HG02938 (cell line): ENCODE measurements at regions not wholly inside any gene's neighbourhood (a gene's known extent, or its start where the extent isn't known, plus 50 kb on each side); places are given as distances from the start of the nearest gene placed in this dataset.

Source experiments
- ATAC-seq: cut with Tn5 transposase; IDR thresholded peaks from one replicate; pipeline ENCODE4 v1.9.1; 2021; ENCODE audit warnings: mild to moderate bottlenecking, moderate library complexity; ENCODE audit not compliant: unreplicated experiment

DNA sequence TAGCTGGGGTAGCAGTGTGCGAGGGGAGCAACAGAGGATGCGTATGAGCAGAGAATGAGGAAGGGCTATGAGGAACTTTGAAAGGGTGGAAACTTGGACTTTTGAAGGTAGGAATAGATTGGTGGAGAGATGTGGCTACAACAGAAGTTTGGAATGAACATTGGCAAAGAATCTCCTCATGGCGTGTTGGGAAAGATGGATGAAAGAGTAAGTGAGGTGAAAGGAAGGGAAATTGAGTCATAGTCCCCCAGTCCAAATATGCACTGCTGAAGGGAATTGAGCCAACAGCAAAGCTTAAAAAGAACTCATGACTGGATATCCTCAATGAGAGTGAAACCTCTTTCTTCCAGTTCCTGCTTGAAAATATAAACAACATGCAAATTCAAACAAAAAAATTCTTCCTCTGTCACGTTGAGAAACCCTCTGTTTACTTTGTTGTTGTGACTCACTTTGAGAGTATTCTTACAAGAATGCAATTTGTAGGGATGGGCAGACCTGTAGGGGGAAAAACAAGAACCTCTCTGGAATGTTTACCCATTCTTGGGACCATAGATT is 313.2 kb upstream of the KCNJ16 start:
- ATAC-seq = no peak

- no peak for ATAC-seq
Measured at GRCh38 chr17:69762359-69762758, 312.7 kb upstream of the KCNJ16 start.

- no peak for ATAC-seq
Measured at GRCh38 chr17:69762766-69763165, 312.3 kb upstream of the KCNJ16 start.

DNA sequence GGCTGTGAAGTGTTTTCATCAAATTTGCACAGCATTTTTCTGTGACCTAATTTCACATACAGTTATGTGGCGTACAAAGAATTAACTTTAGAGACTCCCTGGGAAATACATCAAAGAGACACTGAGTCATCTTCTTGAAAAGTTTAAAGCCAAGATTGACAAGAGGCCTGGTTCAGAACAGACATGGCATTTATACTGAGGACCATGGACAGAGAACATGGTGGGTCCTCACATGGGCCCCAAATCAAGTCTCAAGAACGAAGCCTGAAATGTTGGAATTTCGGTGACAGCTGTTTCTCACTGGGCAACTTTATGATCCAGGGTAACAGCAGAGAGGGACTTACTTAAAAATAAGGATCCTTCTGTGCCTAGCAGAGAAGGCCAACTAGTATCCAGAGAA is 311.5 kb upstream of the KCNJ16 start:
- no peak for ATAC-seq

- ATAC-seq = no peak
Measured at GRCh38 chr17:69764146-69764545, 310.9 kb upstream of the KCNJ16 start.

DNA sequence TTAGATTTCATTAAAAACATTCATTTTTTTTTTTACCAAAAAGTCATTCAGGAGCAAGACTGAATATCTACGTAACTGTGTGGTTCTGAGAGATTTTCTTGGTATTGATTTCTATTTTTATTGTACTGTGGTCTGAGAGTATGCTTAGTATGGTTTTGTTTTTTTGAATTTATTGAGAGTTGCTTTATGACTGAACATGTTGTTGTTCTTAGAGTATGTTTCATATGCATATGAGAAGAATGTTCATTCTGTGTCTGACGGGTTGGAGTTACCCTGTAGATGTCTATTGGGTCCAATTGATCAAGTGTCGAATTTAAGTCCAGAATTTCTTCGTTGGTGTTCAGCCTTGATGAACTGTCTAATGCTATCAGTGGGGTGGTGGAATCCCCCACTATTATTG is 306.0 kb upstream of the KCNJ16 start:
- no peak for ATAC-seq

DNA sequence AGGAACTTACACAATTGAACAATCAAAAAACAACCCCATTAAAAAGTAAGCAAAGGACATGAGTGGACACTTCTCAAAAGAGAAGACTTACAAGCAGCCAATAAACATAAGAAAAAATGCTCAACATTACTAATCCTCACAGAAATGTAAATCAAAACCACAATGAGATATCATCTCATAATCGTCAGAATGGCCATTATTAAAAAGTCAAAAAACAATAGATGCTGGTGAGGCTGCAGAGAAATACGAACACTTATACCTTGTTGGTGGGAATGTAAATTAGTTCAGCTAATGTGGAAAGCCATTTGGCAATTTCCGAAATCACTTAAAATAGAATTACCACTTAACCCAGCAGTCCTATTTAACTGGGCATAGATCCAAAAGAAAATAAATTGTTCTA is 301.9 kb upstream of the KCNJ16 start:
- no peak for ATAC-seq

- ATAC-seq = no peak
Measured at GRCh38 chr17:69779378-69780214, 295.4 kb upstream of the KCNJ16 start.

DNA sequence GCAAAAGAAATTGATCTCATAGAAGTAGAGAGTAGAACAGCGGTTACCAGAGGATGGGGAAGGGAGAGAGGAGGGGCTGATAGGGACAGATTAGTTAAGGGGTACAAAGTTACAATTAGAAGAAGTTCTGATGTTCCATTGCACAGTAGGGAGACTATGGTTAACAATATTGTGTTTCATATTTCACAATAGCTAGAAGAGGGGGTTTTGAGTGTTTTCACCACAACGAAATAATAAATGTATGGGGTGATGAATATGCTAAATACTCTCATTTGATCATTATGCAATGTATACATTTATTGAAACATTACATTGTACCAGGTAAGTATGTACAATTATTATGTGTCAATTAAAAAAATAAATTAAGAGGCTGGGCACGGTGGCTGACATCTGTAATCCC is 291.2 kb upstream of the KCNJ16 start:
- no peak for ATAC-seq

- ATAC-seq = no peak
Measured at GRCh38 chr17:69788957-69789356, 286.1 kb upstream of the KCNJ16 start.

- ATAC-seq = no peak
Measured at GRCh38 chr17:69796078-69796477, 278.9 kb upstream of the KCNJ16 start.

GRCh38 chr17:69800870-69801269 is 274.2 kb upstream of the KCNJ16 start:
- ATAC-seq = no peak

- no peak for ATAC-seq
Measured at GRCh38 chr17:69801368-69801767, 273.7 kb upstream of the KCNJ16 start.

- ATAC-seq = no peak
Measured at GRCh38 chr17:69802045-69802740, 272.8 kb upstream of the KCNJ16 start.

DNA sequence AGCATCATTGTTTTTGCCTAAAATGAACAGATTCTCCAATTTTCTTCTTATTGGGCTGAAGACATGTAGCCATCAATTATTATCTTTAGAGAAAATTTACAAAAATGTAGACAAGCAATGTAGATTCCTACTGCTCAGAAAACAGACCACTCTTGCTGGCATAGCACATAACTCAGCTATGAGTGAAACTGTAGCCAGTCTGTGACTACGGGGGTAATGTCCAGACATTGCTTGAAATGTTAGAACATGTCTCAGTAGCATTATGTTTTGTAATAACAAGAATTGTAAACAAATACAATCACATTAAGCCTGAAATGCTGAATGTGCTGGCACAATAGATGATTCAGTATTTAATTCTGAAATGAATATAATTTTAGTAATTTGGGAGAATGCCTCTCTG is 265.7 kb upstream of the KCNJ16 start:
- no peak for ATAC-seq

DNA sequence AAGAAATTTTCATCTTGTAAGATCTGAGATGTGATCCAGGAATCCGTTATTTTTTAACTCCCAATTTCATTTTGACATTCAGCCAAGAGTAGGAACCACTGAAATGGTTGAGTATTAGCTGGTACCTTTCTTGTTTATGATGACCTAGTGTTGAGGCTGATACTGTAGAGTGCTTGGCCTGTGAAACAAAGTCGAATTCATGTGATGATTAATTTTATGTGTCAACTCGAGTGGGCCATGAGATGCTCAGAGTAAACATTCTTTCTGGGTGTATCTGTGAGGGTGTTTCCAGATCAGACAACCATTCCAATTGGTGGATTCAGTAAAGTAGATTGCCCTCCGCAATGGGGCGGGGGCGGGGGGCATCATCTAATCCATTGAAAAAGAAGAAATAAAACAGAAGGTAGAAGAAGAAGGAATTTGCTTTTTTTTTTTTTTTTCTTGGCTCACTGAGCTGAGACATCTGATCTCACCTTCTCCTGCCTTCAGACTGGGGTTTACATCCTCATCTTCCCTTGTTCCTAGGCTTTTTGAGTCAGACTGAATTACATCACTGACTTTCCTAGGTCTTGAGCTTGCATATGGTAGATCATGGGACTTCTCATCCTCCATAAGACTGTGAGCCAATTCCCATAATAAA is 264.6 kb upstream of the KCNJ16 start:
- ATAC-seq = no peak

DNA sequence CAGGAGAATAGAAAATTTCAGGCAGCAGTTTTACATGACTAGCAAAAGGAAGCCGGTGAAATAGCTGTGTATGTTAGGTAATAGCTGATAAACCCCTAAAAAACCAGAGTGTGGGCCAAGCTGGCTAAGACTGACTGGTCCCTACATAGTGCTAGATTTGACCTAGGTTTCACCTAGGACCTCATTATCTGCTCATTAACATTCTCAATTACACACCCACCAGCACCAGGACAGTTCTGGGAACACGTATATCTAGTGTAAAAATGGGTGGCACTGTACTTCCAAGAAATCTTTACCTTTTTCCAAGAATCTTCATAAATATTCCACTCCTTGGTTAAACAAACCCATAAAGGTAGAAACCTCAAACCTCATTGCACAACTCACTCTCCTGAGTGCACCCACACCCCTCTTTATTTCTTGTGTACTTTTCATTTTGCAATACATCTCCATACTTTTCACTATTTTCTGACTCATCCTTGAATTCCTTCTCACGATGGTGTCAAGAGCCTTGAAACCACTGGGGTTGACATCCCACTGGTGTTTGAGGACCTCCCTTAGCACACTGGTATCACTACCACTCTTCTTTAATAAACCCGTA is 262.7 kb upstream of the KCNJ16 start:
- ATAC-seq = no peak

GRCh38 chr17:69814031-69814430 is 261.0 kb upstream of the KCNJ16 start:
- ATAC-seq = no peak

- no peak for ATAC-seq
Measured at GRCh38 chr17:69815406-69815805, 259.6 kb upstream of the KCNJ16 start.

DNA sequence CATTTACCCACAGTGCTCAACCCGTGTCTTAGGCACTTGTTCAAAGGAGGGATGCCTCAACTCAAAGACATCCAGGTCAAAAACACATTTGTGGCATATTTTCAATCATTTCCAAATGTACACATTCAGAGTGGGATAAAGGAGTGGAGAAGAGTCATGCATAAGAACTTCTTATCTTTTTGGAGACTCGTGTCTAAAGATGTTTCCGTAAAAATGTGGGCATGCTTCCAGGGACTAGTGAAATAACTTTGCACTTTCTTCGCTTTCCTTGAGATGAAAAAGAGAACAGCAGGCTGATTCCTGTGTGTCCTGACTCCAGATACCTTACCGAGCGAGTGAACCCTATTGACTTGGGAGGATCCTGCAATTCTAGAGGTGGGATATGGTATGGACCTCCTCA is 256.6 kb upstream of the KCNJ16 start:
- ATAC-seq = no peak
